Activated naive CD8-positive, alpha-beta T cell (primary cell): ENCODE measurements at regions not wholly inside any gene's neighbourhood (a gene's known extent, or its start where the extent isn't known, plus 50 kb on each side); places are given as distances from the start of the nearest gene placed in this dataset.

Source experiments
- H3K27ac Mint-ChIP-seq: one replicate; pipeline ENCODE4 v1.8.0; 2021; ENCODE audit warnings: mixed read lengths
- H3K27me3 Mint-ChIP-seq: one replicate; pipeline ENCODE4 v1.8.0; 2021; ENCODE audit warnings: mixed read lengths
- H3K36me3 Mint-ChIP-seq: one replicate; pipeline ENCODE4 v1.8.0; 2021; ENCODE audit warnings: mixed read lengths
- H3K4me1 Mint-ChIP-seq: one replicate; pipeline ENCODE4 v1.8.0; 2021; ENCODE audit warnings: low read depth, mixed read lengths
- H3K4me3 Mint-ChIP-seq: one replicate; pipeline ENCODE4 v1.8.0; 2021; ENCODE audit warnings: mild to moderate bottlenecking, mixed read lengths
- H3K9me3 Mint-ChIP-seq: one replicate; pipeline ENCODE4 v1.8.0; 2021; ENCODE audit warnings: low read depth, mixed read lengths

DNA sequence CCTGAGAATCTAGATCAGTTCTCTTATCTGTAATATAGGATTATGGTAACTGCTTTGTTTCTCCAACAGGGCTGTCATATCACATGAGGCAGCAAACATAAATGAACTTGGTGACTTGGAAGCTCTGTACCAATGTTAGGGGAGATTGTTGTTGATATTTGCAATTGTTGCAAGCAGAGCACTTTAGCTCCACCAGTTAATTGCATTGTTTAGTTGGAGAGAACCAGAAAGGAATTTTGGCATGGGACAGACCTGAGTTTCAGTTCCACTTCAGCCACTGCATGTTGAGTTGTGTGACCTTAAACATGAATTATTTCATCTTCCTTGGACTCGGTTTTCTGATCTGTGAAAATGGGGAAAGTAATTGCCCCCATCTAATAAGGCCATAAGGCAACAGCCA is 142.3 kb upstream of the JUN start:
- no peak overlapping the region for H3K4me3 Mint-ChIP-seq
- H3K27ac Mint-ChIP-seq: no peak overlapping the region
- H3K9me3 Mint-ChIP-seq: no peaks in the 10 kb centered on the region
- no peaks in the 10 kb centered on the region for H3K27me3 Mint-ChIP-seq
- peaks cover 33% of the 10 kb centered on the region for H3K4me1 Mint-ChIP-seq
- H3K36me3 Mint-ChIP-seq: no peaks in the 10 kb centered on the region

- no peaks in the 10 kb centered on the region for H3K36me3 Mint-ChIP-seq
- H3K27me3 Mint-ChIP-seq: peaks cover 1% of the 10 kb centered on the region
- H3K27ac Mint-ChIP-seq: no peak overlapping the region
- peaks cover 27% of the 10 kb centered on the region for H3K4me1 Mint-ChIP-seq
- no peak overlapping the region for H3K4me3 Mint-ChIP-seq
- no peaks in the 10 kb centered on the region for H3K9me3 Mint-ChIP-seq
Measured at GRCh38 chr1:58927041-58927721, 143.3 kb upstream of the JUN start.

DNA sequence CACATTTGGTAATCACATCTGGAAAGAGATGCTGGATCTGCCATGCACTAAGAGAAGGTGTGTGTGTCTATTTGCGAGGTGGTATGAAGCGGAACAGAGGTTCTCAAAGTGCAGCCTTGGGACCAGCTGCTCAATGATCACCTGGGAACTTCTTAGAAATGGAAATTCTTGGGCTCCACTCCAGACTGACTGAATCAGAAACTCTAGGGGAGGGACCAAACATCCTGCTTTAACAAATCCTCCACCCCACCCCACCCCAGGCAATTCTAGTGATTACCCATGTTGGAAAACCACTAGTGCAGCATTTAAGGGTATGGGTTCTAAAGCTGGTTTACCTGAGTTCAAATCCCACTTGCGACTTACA is 143.9 kb upstream of the JUN start:
- Mint-ChIP-seq H3K4me3 (no peak overlapping the region), H3K27ac (no peak overlapping the region), H3K36me3 (no peaks in the 10 kb centered on the region), H3K9me3 (no peaks in the 10 kb centered on the region), H3K27me3 (peaks cover 1% of the 10 kb centered on the region), H3K4me1 (peaks cover 26% of the 10 kb centered on the region)

DNA sequence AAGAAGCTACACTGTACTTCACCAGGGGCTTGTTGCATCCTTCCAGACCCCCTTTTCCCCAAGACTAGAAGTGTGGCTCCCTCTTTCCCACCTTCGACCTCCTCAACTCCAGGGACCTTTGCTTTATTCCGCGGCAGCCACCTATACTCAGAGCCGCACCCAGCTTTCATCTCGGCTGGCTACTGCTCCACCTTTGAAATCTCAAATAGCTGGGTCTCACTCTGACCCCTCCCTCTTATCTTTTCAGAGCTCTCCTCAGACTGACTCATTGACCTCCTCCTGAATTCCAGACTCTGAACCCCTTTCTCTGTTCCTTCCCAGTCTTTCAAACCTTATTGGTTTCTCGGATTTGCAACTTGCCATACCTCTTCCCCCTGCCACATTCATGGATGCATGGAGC is 144.7 kb upstream of the JUN start:
- peaks cover 1% of the 10 kb centered on the region for H3K27me3 Mint-ChIP-seq
- H3K27ac Mint-ChIP-seq: no peak overlapping the region
- no peak overlapping the region for H3K4me3 Mint-ChIP-seq
- H3K9me3 Mint-ChIP-seq: no peaks in the 10 kb centered on the region
- H3K4me1 Mint-ChIP-seq: peaks cover 27% of the 10 kb centered on the region
- H3K36me3 Mint-ChIP-seq: no peaks in the 10 kb centered on the region

- Mint-ChIP-seq H3K9me3 (no peaks in the 10 kb centered on the region), H3K4me1 (peaks cover 30% of the 10 kb centered on the region), H3K27ac (no peak overlapping the region), H3K27me3 (peaks cover 1% of the 10 kb centered on the region), H3K36me3 (no peaks in the 10 kb centered on the region), H3K4me3 (no peak overlapping the region)
Measured at GRCh38 chr1:58929671-58930325, 146.0 kb upstream of the JUN start.

- Mint-ChIP-seq H3K27me3 (peaks cover 1% of the 10 kb centered on the region), H3K4me3 (no peak overlapping the region), H3K4me1 (peaks cover 29% of the 10 kb centered on the region), H3K27ac (no peak overlapping the region), H3K9me3 (no peaks in the 10 kb centered on the region), H3K36me3 (no peaks in the 10 kb centered on the region)
Measured at GRCh38 chr1:58931024-58931423, 147.2 kb upstream of the JUN start.

DNA sequence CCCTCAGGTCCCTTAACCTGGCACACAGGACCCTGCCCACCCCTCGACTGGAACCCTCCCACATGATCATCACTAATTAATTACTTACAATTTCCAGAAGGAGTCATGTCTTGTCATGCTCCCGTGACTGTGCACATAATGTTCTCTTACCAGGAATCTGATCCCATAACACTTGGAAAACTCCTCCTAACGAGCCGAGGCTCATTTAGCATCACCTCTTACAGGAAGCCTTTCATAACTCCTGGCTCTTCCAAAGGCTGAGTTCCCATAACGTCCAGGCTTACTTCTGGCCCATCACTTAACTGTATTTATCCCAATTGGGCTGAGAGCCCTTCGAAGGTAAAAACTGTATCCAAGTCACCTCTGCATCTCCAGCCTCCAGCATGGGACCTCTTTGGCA is 147.9 kb upstream of the JUN start:
- H3K4me1 Mint-ChIP-seq: peaks cover 29% of the 10 kb centered on the region
- H3K27ac Mint-ChIP-seq: no peak overlapping the region
- H3K27me3 Mint-ChIP-seq: peaks cover 1% of the 10 kb centered on the region
- no peaks in the 10 kb centered on the region for H3K36me3 Mint-ChIP-seq
- no peaks in the 10 kb centered on the region for H3K9me3 Mint-ChIP-seq
- no peak overlapping the region for H3K4me3 Mint-ChIP-seq

GRCh38 chr1:58932859-58933598 is 149.2 kb upstream of the JUN start:
- Mint-ChIP-seq H3K36me3 (no peaks in the 10 kb centered on the region), H3K27me3 (peaks cover 1% of the 10 kb centered on the region), H3K4me1 (peaks cover 31% of the 10 kb centered on the region), H3K4me3 (no peak overlapping the region), H3K27ac (no peak overlapping the region), H3K9me3 (no peaks in the 10 kb centered on the region)

DNA sequence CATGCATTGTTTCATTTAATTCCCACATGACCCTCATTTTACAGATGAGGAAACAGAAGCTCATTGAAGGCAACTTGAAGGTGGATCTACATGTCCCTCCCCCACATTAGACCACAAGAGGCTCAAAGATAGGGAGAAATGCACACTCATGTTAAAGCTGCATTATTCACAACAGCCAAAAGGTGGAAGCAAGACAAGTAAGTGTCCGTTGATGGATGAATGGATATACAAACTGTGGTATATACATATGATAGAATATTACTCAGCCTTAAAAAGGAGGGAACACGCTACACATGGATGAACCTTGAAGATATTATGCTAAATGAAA is 149.7 kb upstream of the JUN start:
- Mint-ChIP-seq H3K27me3 (peaks cover 1% of the 10 kb centered on the region), H3K4me1 (peaks cover 31% of the 10 kb centered on the region), H3K9me3 (no peaks in the 10 kb centered on the region), H3K27ac (no peak overlapping the region), H3K36me3 (no peaks in the 10 kb centered on the region), H3K4me3 (no peak overlapping the region)

DNA sequence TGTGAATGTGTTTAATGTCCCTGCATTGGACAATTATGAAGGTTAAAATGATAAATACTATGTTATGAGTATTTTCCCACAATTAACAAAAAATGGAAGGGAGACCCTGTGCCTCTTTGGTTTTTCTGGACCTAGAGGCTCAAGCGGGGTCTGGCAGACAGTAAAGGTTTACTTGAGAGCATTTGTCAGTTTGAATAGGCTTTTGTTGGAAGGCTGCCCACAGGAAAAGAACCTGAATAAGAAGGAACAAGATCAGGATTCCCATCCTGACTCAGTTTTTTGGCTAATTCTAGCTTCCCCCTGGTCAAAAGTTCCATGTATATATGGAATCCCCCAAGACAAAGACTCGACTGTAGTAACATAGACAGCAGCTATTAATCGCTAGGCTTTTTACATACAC is 150.9 kb upstream of the JUN start:
- H3K9me3 Mint-ChIP-seq: no peaks in the 10 kb centered on the region
- no peak overlapping the region for H3K27ac Mint-ChIP-seq
- H3K4me1 Mint-ChIP-seq: peaks cover 25% of the 10 kb centered on the region
- H3K27me3 Mint-ChIP-seq: peaks cover 1% of the 10 kb centered on the region
- no peaks in the 10 kb centered on the region for H3K36me3 Mint-ChIP-seq
- H3K4me3 Mint-ChIP-seq: no peak overlapping the region

DNA sequence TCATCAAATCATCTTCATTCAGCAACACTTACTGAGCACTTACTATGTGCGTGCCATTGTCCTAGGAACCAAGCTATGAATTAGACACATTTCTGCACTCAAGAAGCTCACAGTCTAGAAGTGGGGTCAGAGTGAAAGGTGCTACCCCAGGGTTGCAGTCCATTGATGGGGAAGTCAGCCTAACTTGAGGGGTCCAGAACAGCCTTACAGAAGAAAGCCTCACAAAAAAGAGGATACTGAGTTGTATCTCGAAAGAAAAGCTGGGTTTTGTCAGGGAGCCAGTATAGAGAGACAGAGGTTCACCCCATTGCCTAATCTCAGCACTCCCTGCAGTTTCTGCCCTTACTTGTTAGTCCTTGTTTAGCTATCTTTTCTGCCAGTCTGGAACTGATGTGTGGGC is 153.1 kb upstream of the JUN start:
- H3K4me3 Mint-ChIP-seq: no peak overlapping the region
- no peak overlapping the region for H3K27ac Mint-ChIP-seq
- no peaks in the 10 kb centered on the region for H3K9me3 Mint-ChIP-seq
- no peaks in the 10 kb centered on the region for H3K27me3 Mint-ChIP-seq
- no peaks in the 10 kb centered on the region for H3K36me3 Mint-ChIP-seq
- peaks cover 40% of the 10 kb centered on the region for H3K4me1 Mint-ChIP-seq

DNA sequence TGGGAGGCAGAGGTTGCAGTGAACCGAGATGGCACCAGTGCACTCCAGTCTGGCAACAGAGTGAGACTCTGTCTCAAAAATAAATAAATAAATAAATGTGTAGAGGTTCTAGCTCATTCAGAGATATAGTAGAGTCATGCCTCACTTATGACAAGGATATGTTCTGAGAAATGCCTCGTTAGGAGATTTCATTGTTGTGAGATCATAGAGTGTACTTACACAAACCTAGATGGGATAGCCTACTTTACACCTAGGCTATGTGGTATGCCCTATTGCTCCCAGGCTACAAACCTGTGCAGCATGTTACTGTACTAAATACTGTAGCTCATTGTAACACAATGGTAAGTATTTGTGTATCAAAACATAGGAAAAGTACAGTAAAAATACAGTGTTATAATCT is 155.3 kb upstream of the JUN start:
- no peaks in the 10 kb centered on the region for H3K27me3 Mint-ChIP-seq
- H3K9me3 Mint-ChIP-seq: no peaks in the 10 kb centered on the region
- H3K4me3 Mint-ChIP-seq: no peak overlapping the region
- no peak overlapping the region for H3K27ac Mint-ChIP-seq
- peaks cover 47% of the 10 kb centered on the region for H3K4me1 Mint-ChIP-seq
- H3K36me3 Mint-ChIP-seq: no peaks in the 10 kb centered on the region

- Mint-ChIP-seq H3K4me1 (peaks cover 54% of the 10 kb centered on the region), H3K9me3 (no peaks in the 10 kb centered on the region), H3K4me3 (no peak overlapping the region), H3K27ac (no peak overlapping the region), H3K27me3 (no peaks in the 10 kb centered on the region), H3K36me3 (no peaks in the 10 kb centered on the region)
Measured at GRCh38 chr1:58939666-58940370, 156.0 kb upstream of the JUN start.

GRCh38 chr1:58941471-58942289 is 157.8 kb upstream of the JUN start:
- Mint-ChIP-seq H3K4me3 (peak overlapping the region; percentile 73), H3K27me3 (no peaks in the 10 kb centered on the region), H3K36me3 (no peaks in the 10 kb centered on the region), H3K27ac (peak overlapping the region; percentile 79), H3K9me3 (no peaks in the 10 kb centered on the region), H3K4me1 (peaks cover 64% of the 10 kb centered on the region)
